ENCODE measurements at regions not wholly inside any gene's neighbourhood (a gene's known extent, or its start where the extent isn't known, plus 50 kb on each side); places are given as distances from the start of the nearest gene placed in this dataset.

DNA sequence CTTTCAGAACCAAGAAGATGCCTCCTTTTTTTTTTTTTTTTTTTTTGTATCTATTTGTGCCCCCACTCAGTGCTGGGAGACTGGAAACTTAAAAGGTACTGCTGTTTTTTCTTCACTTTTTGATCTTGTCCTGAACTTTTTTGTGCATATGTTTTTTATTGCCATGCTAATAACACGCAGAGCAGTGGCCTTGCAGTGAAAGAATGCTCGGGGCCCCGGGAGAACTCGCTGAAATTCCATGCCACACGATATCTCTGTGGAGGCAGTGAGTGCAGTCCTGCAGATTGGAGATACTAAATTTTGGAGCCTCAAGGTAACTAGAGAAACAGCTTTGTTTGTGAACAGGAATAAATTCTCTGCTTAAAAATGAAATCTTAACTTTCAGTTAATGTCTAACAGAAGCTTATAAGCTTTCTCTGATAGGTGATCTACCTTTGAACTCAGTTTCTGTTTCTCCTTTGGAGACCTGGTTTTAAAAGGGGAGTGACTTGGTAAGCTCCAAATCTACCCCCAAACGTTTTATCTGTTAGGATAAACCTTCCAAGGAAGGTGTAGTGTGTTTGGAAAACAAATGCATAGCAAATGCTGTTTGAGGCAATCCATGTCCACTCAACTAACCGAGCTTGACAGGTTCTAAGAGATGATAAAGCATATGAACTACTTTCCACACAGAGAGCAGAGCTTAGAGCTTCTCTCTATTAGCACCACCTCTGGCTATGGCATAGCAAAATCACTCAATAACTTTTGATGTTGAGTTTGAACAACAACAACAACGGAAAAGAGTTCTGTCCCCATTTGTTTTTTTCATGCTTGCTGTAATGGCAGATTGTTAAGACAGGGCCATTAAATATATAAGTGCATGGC, 113.7 kb upstream of the PLXNA2 start:
- H3K4me1 Mint-ChIP-seq (ENCODE audit: low read depth): no peaks in the 10 kb centered on the region

DNA sequence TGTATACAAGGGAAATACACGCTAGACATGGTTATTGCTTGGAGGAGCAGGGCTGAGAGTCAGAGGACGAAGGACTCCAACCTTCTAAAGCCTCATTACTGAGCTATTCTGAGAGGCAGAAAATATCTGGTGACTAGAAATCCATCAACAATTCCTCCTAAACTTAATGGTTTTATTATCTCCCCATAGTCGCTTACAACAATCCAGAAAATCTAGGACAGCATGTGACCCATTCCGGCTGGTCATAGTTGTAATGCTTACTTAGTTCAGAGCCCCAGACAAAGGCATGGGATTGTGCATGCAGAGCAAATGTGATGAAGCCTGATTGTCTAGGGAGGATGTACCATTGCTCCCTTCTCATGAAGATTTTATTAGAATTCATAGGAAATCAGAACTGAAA, 114.5 kb upstream of the PLXNA2 start:
- TF ChIP-seq, protein P1, sequence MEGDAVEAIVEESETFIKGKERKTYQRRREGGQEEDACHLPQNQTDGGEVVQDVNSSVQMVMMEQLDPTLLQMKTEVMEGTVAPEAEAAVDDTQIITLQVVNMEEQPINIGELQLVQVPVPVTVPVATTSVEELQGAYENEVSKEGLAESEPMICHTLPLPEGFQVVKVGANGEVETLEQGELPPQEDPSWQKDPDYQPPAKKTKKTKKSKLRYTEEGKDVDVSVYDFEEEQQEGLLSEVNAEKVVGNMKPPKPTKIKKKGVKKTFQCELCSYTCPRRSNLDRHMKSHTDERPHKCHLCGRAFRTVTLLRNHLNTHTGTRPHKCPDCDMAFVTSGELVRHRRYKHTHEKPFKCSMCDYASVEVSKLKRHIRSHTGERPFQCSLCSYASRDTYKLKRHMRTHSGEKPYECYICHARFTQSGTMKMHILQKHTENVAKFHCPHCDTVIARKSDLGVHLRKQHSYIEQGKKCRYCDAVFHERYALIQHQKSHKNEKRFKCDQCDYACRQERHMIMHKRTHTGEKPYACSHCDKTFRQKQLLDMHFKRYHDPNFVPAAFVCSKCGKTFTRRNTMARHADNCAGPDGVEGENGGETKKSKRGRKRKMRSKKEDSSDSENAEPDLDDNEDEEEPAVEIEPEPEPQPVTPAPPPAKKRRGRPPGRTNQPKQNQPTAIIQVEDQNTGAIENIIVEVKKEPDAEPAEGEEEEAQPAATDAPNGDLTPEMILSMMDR (IDR thresholded peaks at IDR 0.05): no peak
- no peaks in the 10 kb centered on the region for H3K9me3 Mint-ChIP-seq (ENCODE audit: low read depth)
- H3K4me3 Mint-ChIP-seq (ENCODE audit: unreplicated experiment): no peak overlapping the region
- H3K27me3 Mint-ChIP-seq (ENCODE audit: low read depth): peaks cover 34% of the 10 kb centered on the region
- no peaks in the 10 kb centered on the region for H3K36me3 Mint-ChIP-seq (ENCODE audit: low read depth)
- H3K27ac Mint-ChIP-seq (ENCODE audit: unreplicated experiment): no peak overlapping the region
- DNase-seq (ENCODE audit: low spot score): no peak
- H3K4me1 Mint-ChIP-seq (ENCODE audit: low read depth): no peaks in the 10 kb centered on the region

More for the DNA sequence above, 113.7 kb upstream of the PLXNA2 start:
- no peak for DNase-seq (ENCODE audit: low spot score)
- Mint-ChIP-seq H3K9me3 (ENCODE audit: low read depth) (no peaks in the 10 kb centered on the region), H3K27ac (ENCODE audit: unreplicated experiment) (no peak overlapping the region), H3K4me3 (ENCODE audit: unreplicated experiment) (no peak overlapping the region), H3K36me3 (ENCODE audit: low read depth) (no peaks in the 10 kb centered on the region), H3K27me3 (ENCODE audit: low read depth) (peaks cover 32% of the 10 kb centered on the region)
- TF ChIP-seq, protein P1 (IDR thresholded peaks at IDR 0.05): no peak

DNA sequence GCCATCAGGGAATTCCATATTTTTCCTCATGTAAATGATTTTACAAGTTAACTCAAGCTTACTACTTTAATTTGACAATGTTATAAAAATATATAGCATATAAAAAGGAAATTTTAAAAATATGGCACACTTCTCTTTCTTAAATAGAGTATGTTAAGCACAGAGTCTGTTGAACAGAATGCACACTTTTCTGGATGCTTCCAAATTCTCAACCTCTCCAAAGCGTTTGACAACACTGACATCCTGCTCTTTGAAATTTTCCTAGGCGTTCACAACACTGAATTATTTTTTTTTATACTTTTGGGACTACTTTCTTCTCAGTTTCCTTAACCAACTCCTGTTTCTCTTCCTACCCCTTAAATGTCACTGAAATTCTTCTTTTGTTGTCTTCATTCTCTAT, 117.8 kb upstream of the PLXNA2 start:
- Mint-ChIP-seq H3K36me3 (ENCODE audit: low read depth) (no peaks in the 10 kb centered on the region), H3K9me3 (ENCODE audit: low read depth) (peaks cover 7% of the 10 kb centered on the region), H3K27me3 (ENCODE audit: low read depth) (peaks cover 31% of the 10 kb centered on the region), H3K27ac (ENCODE audit: unreplicated experiment) (no peak overlapping the region), H3K4me1 (ENCODE audit: low read depth) (no peaks in the 10 kb centered on the region), H3K4me3 (ENCODE audit: unreplicated experiment) (no peak overlapping the region)
- no peak for DNase-seq (ENCODE audit: low spot score)
- TF ChIP-seq, protein P1 (IDR thresholded peaks at IDR 0.05): no peak

DNA sequence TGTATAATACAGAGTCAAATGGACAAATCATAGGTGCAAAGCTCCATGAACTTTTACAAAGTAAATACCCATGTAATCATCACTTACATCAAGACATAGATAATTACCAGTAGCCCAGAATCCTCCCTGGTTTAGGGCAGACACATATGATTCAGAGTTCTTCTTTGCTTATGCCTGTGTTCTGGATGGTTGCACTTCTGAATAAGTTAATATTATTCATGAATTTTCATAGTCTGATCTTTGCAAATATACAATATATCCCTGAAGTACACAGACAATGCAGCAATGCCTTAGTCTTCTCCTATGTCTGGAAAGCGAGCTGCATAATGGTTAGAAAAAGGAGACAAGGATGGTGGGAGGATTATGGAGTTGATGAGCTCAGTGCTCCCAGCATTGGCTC, 122.4 kb upstream of the PLXNA2 start:
- TF ChIP-seq, protein P1 (IDR thresholded peaks at IDR 0.05): no peak
- H3K27me3 Mint-ChIP-seq (ENCODE audit: low read depth): peaks cover 27% of the 10 kb centered on the region
- DNase-seq (ENCODE audit: low spot score): no peak
- H3K36me3 Mint-ChIP-seq (ENCODE audit: low read depth): no peaks in the 10 kb centered on the region
- no peak overlapping the region for H3K4me3 Mint-ChIP-seq (ENCODE audit: unreplicated experiment)
- no peak overlapping the region for H3K27ac Mint-ChIP-seq (ENCODE audit: unreplicated experiment)
- peaks cover 7% of the 10 kb centered on the region for H3K9me3 Mint-ChIP-seq (ENCODE audit: low read depth)
- no peaks in the 10 kb centered on the region for H3K4me1 Mint-ChIP-seq (ENCODE audit: low read depth)

DNA sequence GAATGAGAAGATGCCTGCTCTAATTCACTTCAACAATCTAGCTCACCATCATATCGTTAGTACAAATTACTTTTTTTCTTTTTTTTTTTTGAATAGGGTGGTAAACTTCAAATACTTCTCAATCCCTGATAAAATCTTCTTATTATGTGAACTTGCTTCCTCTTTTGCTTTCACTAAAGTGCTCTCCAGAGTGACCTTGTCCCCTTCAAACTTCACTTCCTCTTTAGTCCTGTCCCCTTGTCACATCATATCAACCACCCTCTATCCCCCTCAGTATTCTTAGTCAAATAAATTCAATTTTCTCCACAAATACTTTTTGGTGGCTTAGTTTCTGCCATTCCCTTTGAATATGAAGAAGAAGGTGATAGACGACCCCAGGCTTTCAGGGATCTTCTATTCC, 124.9 kb upstream of the PLXNA2 start:
- no peak overlapping the region for H3K27ac Mint-ChIP-seq (ENCODE audit: unreplicated experiment)
- H3K4me1 Mint-ChIP-seq (ENCODE audit: low read depth): no peaks in the 10 kb centered on the region
- H3K4me3 Mint-ChIP-seq (ENCODE audit: unreplicated experiment): no peak overlapping the region
- peaks cover 7% of the 10 kb centered on the region for H3K9me3 Mint-ChIP-seq (ENCODE audit: low read depth)
- H3K27me3 Mint-ChIP-seq (ENCODE audit: low read depth): peaks cover 16% of the 10 kb centered on the region
- H3K36me3 Mint-ChIP-seq (ENCODE audit: low read depth): no peaks in the 10 kb centered on the region
- TF ChIP-seq, protein P1 (IDR thresholded peaks at IDR 0.05): no peak
- DNase-seq (ENCODE audit: low spot score): no peak
